OCI-M1 (cell line): ENCODE measurements at regions not wholly inside any gene's neighbourhood (a gene's known extent, or its start where the extent isn't known, plus 50 kb on each side); places are given as distances from the start of the nearest gene placed in this dataset.

Source experiments
- DNase-seq: peaks from one replicate; lab custom pipeline; 2025; lab: John Stamatoyannopoulos, UW

DNA sequence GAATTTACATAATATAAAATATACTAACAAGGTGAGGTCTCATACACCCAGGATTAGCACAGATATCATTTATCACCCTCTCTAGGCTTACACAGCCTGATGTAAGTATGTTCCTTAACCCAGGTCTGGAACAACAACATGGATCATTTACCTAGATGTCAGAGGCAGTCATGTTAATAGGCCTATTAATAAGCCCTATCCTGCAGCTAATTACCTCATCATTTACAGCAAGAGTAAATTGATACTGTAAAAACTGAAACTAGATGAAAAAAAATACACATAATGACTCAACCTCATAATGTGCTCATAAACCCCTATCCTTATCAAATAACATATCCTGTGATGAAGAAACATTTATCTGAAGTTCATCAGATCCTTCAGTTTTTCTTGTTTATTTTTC is 334.3 kb upstream of the MANEA start:
- DNase-seq: no peak

DNA sequence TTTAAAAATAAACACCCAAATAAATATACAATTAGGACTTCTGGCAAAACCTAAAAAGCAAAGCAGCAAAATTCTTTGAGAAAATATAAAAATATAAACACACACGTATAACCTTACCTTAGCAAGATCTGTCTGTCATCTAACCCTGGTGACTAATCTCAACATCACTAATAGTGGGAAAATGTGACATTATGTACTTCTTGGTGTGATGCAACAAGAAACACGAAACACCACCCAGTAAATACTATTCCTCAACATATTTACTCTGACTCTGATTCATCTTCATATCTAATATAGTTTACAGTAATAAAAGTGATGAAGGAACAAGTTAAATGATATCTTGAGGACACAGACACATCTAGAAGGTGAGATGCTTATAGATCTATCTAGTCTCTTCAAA is 332.6 kb upstream of the MANEA start:
- DNase-seq: no peak

DNA sequence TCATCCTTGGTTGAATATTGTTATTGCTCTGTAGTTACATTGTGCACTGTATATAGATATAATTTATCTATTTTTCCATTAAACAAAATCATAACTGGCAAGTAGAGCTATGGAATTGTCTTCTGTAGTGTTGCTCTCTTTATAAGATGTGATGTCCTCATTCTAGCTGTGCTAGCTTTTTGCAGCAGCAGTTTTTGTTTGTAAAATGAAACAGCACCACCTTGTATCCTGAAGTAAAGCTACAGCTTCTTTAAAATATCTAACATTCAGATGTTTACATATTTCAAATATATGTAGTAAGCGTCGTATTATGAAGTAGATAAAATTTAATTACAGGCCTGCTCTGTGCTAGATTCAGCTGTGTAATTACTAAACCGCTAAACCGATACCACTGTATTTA is 328.8 kb upstream of the MANEA start:
- peak; percentile 18 for DNase-seq

DNA sequence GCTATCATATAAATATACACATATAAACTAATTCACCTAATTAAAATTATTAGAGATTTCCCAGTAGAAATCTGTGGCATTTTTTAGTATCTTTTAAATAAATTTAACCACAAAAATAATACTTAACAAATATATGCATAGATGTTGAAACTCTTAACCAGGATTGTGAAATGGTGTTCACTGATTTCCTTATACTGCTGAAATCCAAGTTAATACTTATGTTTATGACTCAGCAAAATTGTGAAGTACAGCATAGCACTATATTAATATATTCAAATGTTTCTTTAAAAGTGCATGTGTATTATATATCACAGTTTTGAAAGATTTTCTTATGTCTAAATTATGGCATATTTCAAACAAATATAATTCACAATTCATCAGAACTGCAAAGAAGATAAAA is 328.2 kb upstream of the MANEA start:
- peak; percentile 27 for DNase-seq

DNA sequence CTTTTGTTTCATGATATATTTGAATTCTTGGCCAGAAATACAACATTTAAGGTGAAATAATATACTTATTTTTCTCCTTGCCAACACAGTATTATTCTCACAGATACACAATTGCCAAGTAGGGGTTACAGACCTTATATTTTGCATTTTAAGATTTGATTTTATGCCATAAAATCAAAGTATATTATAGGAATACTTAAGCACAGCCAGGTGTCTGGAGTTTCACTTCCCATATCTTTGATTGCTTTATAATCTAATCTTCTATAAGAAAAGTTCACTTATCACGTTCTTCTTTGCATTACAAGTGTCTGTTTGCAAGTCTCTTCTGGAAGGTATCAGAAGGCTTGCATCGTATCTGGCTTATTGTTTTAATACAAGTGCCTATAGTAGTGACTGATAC is 327.7 kb upstream of the MANEA start:
- DNase-seq: no peak

DNA sequence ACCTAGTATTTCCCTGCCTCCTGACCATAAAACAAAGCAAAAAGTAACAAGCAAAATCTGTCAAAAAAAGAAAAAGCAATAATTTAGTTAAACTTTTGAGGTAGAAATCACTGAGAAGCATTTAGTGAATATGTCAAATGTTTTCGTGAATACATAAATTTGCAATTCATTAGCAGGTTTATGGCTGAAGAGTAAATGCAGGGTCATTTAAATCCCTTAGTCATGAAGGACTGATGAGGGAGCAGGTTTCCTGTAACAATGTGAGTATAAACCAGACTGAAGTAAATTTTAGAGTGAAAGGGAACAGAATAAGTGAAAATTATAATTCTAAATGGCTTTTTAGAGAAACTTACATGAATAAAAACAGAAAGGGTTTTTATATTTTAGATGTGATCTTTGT is 313.5 kb upstream of the MANEA start:
- no peak for DNase-seq

DNA sequence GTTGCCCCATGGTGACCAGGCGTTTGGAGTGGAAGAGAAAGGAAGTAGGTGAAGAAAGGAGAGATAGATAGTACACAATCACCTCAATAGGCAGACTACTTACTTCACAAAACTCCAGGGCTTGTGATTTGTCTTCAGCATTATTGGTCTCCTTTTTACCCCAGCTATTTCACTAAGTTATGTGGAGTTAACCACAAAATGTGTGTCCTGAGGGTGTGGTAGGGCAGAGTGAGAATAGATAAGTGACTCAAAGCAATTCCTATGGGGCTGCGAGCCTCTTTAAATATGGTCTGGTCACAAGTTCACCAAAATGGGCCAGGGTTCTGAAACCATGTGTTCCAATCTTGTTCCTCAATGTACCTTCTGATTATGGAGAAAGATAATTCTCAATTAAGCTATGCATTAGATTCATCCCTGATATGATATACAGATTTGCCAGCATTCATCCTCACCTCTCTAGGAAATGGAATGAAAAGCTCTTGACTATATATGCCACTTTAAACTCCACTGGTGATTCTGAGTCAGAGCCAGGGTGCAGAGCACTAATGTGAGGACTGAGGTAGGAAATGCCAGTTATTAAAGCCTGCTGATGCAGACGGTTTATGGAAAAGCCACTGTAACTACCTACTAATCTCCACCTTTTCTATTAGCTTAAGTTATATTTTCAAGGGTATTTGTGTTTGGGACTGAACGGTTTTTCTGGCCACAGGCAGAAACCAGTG is 310.6 kb upstream of the MANEA start:
- peak; percentile 86 for DNase-seq

DNA sequence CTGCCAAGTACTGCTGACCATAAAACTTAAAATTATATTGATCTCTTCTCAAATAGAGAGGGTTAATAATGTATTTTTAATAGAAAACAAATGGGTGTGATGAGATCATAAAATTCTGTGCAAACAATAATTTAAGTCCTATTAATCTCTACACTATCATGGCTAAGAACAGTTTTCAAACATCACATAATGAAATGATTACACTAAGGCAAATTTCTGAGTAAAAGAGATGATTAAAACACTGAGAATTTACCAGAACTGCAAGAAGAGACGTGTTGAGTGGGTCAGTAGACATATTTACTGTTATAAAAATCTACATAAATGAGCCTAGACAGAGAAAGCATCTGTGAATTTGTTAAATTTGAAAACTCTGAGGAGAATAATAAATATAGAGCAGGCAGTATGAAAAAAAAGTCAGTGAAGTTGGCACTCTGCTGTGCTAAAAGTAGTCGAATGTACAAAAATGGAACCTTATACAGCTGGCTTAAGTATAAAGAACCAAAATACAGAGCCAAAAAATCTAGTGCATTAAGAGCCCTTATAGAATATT is 302.6 kb upstream of the MANEA start:
- DNase-seq: no peak

DNA sequence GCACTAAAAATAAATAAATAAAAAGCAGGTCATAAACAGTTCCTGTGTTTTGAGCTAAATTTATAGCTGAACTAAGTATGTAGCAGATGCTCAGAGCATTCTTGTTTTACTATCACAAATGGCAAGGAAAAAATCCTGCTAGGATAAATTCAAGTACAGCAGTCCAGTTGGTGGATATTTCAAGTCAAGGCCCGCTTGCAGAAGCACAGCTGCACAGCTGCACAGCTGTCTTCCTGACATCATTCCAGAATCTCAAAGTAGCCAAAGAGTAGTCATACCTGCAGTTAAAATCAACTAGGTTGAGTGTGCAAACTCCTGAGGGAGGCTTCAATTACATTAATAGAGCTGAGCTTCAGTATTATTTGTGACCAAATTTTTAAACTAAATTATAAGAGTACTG is 297.7 kb upstream of the MANEA start:
- DNase-seq: no peak

DNA sequence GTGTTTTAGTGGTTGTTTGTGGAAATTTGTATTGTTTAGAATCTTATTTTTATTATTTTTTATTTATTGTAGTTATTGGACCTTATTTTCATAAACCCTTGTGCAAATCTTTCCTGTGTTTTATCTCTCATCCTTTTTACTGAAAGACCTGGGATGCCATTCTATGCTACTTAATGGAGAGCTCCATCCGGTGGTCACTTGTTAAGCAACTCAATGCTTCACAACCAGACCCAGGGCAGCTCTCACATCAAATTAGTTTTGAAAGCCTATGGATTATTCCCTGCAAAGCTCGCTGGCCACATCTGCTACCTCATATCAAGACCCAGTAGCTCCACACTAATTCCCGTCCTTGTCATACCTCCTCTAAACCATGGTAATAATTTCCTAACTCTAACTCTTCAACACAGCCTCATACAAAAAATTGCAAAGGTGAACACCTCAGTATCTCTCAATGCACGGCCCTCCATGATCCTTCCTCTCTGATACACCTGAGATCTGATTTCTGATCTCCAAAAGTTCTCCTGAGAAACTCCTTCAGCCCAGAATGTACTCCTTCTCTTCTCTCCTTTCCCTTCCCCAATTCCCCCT is 296.6 kb upstream of the MANEA start:
- DNase-seq: peak; percentile 64

DNA sequence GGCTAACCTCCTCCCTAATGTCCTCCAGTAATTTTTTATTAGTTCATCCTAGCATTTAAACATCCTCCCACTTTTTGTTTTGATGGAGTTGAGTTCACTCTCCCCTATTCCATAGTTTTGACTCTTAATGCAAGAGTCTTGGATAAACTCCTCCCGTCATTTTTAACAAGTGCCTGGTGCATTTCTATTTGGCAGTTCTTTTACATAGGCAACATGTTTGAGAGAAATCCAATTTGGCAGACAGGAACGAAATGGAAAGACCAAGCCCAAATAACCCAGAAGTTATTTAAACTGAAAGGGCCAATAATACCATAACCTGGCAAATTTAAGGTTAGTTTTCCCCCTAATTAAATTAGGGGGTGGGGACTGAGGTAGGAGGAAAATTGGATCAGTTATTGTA is 291.5 kb upstream of the MANEA start:
- DNase-seq: no peak

DNA sequence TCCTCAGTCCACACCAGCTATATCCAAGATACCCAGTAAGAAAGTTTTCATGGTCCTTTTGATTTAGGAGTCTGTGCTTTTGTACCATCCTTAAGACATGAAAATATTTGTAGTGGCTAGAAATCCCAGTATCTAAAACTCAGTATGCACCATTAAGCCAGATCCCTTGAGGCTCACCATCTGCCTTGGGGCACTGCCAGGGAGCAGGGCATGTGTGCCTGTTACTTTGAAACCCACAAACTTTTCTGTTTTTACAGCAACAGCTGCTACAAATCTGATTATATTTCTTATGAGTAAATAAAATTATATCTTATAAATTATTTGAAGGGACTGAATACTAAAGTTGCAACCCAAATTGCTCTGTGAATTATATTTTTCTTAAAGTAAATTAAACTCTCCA is 290.5 kb upstream of the MANEA start:
- no peak for DNase-seq

DNA sequence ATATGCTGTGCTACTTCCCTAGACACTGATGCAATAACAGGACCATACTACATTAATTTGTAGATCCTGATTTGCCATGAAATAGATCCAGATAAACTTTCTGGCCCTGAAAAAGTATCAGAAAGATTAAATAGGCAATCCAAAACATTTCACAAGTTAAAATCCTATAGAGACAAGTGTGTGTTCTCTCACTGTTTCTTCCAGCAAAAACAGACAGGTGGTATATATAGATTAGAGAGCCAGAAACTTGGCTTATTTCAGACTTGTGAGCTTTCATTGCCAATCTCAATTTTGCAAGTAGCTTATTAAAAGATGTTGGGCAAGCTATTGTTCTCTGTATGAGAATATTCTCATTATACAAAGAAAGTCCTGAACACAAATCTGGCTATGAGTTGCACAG is 289.1 kb upstream of the MANEA start:
- DNase-seq: no peak

DNA sequence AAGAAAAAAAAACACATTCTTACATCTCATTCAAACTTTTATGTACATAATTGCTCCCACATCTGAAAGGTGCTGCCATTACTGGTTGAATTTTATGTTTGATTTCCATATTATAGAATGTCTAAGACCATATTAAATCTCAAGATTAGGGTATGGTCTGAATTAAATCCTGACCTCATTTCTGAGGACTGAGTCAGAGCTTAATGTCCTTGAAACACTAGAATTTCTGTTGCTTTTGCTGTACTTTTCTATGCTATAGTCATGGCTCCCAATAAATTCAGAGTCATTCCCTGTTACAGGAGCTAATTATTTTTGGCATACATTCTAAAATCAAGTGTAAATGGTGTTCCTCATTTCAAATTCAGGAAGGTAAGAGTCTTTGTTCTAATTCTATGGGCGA is 285.3 kb upstream of the MANEA start:
- DNase-seq: no peak

DNA sequence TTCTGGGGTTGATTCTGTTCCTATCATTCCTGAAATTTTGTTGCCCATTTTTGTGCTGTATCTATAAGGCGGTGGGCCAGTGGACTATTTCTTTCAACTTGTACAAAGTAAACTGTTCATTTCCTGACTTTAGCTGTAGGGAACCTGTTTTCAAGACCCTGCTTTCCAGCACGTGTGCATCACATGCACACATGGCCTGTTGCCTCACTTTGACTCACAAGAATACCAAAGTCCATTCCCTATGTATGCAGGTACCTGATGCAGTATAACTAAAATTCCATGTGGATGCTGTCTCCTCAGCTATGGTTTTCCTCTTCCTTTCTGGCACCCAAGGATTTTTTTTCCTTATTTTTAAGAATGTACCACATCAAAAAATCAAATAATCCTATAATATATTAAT is 284.1 kb upstream of the MANEA start:
- DNase-seq: no peak

DNA sequence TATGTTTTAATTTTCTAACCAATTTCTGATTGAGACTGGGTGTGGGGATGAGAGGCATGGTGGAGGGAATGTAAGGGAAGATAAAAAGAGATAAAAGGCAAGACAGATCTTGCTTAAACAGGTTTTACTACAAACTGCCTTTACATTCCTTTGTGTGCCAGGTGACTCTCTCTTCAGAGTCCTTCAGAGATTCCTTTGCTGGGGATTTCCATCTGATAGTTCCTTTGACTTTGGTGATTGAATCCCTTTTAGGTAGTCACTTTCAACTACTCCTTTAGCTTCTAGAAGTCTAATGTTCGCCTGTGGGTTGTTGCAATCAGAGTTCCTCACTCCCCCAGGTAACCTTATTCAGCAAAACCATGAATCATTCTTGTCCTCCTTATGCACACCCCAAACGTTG is 283.3 kb upstream of the MANEA start:
- DNase-seq: no peak

DNA sequence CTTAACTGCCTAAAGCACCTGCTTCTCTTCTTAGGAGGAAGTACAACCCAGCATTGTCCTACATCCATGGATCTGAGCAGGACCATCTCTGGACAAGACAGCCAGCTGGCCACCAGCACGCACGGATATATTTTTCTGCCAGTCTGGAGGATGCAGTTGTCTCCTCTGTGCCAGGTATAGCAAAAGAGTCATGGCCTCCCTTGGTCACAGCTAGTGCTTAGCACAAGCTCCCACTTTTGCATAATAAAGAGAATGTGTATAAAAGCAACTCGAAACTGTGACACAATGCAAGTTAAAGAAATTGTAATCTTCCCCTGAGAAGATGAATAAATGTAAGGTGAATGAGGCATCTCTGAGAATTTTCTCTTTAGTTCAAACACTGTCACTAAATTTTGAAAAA is 267.8 kb upstream of the MANEA start:
- no peak for DNase-seq

DNA sequence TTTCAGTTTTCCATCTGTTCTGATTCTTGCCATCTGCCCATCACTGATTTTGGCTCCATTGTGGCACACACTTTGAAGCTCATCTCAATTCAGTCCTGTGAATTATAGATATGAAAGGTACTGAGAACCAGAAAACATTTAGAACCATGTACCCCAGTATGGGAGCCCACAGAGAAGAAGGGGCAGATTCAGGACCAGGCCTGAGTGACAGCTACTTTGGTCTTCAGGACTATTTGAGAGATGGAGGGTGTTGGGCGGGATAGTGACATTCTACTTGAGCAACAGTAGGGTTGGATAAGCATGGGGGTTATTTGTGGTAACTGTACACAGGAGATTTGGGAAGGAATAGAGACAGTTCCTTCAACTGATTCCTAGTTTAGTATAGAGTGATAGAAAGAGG is 259.2 kb upstream of the MANEA start:
- no peak for DNase-seq

DNA sequence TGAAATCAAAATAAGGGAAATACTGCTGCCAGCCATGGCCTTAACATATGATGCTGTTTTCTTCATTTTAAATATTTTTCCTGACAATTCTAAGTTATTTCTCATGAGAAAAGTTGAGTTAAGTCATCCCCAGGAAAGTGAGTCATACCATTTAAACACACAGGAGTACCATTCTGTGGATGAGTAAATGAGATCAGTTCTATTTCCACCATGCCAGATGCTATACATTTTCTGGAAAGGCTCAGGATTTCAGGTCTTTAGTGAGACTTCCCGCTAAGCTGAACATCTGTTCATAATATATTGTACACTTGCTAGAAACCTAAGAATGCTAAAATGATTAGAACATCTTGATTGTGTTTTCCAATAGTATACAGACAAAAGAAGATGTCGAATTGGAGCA is 256.2 kb upstream of the MANEA start:
- DNase-seq: no peak

DNA sequence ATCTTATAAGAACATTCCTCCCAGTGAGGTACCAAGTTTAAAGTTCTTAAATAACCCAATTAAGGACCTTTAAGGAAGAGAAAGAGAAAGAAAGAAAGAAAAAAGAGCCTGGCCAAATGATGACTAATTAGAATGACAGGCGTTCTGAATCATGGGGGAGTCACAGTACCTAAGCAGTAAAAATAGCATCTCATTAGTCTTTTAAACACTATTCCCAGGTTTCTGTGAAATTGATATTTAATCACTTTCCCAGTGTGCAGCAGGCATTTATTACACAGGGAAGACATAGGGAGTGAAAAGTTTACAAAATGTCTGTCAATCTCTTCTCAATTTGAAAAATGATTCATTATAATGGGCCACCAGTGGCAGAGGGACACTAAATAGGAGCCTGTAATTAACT is 251.4 kb upstream of the MANEA start:
- peak; percentile 25 for DNase-seq

DNA sequence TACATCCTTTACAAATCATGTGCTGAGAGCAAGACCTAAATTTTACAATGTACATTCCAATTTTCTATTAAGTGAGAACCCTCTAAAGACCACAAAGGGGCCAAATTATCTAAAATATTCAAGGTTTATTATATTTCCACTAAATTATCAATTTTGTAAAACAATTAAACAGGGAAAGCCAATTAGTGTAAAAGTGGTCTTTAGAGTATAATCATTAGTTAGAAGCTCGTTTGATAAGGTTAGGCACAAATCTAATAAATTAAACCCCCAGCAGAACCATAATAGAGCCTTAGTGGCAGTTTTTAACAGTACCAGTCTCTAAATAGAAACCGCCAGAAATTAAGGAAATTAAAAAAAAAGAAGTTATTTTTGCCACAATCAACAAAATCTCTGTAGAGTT is 249.1 kb upstream of the MANEA start:
- DNase-seq: no peak

DNA sequence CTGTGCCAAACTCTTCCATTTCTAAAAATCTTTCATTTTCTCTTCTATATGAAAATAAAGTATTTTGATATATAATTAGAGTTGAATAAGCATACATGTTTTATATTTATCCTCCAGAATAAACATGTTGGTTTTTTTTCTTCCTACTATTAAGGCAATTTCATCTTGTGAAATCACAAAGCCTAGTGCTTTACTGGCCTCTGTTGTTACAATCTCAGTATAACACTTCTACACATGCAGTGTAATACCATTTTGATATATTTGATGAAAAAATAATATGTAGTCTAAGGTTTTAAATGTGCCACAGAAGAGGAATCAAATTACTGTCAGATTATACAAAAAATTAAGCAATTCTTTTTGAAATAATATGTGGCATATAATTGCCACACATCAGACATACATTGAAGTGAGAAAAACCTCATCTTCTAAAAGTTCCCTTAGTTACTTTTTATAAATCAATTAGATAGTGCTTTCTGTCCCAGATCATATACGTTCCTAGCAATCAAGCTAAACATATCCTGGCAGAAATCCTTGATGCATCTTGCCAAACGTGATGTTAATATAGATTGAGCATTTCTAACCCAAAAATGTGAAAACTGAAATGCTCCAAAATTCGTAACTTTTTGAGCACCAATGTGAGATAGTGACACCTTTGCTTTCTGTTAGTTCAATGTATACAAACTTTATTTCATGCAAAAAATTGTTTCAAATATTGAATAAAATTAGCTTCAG is 225.1 kb upstream of the MANEA start:
- DNase-seq: peak; percentile 45

DNA sequence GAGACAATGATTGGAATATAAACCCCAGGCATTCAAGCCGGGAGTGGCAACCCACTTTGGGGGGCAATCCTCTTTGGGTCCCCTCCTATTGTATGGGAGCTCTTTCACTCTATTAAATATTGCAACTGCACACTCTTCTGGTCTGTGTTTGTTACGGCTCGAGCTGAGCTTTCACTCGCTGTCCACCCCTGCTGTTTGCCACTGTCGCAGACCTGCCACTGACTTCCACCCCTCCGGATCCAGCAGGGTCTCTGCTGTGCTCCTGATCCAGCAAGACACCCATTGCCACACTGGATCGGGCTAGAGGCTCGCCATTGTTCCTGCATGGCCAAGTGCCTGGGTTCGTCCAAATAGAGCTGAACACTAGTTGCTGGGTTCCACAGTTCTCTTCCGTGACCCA is 222.8 kb upstream of the MANEA start:
- no peak for DNase-seq
